ENCODE measurements at regions not wholly inside any gene's neighbourhood (a gene's known extent, or its start where the extent isn't known, plus 50 kb on each side); places are given as distances from the start of the nearest gene placed in this dataset.

DNA sequence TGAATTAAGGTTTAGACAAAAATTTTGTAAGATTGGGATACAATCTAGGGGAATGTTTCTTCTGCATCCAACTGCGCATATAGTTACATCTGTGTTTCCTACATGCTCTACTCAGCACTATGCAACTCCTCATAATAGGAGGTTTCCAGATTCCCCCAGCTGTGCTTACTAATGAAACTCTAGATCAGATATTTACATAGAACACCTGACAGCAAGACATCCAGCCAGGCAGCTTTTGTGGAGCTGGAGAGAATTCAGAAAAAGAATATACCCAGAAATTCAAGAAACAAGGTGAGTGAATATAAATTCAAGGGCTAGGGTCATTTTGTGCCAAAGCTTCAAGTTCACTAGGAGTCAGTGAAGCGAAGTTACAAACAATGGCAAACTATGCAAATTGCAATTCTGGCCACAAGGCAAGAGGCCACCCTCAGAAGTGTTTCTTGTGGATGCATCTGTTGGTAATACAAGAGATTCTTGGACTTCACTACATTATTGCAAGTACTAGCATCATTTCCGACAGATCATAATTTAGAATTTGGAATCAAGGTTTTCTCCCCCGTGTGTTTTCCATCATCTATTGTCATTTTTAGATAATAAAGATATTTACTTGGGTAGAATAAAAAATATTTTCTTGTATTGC, 341.2 kb upstream of the NAV3 start:
- TF ChIP-seq ZFX (IDR thresholded peaks at IDR 0.05): no peak
- TF ChIP-seq, protein P1, sequence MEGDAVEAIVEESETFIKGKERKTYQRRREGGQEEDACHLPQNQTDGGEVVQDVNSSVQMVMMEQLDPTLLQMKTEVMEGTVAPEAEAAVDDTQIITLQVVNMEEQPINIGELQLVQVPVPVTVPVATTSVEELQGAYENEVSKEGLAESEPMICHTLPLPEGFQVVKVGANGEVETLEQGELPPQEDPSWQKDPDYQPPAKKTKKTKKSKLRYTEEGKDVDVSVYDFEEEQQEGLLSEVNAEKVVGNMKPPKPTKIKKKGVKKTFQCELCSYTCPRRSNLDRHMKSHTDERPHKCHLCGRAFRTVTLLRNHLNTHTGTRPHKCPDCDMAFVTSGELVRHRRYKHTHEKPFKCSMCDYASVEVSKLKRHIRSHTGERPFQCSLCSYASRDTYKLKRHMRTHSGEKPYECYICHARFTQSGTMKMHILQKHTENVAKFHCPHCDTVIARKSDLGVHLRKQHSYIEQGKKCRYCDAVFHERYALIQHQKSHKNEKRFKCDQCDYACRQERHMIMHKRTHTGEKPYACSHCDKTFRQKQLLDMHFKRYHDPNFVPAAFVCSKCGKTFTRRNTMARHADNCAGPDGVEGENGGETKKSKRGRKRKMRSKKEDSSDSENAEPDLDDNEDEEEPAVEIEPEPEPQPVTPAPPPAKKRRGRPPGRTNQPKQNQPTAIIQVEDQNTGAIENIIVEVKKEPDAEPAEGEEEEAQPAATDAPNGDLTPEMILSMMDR (conservative IDR thresholded peaks at IDR 0.05): no peak
- H3K27ac ChIP-seq: no peak overlapping the region

DNA sequence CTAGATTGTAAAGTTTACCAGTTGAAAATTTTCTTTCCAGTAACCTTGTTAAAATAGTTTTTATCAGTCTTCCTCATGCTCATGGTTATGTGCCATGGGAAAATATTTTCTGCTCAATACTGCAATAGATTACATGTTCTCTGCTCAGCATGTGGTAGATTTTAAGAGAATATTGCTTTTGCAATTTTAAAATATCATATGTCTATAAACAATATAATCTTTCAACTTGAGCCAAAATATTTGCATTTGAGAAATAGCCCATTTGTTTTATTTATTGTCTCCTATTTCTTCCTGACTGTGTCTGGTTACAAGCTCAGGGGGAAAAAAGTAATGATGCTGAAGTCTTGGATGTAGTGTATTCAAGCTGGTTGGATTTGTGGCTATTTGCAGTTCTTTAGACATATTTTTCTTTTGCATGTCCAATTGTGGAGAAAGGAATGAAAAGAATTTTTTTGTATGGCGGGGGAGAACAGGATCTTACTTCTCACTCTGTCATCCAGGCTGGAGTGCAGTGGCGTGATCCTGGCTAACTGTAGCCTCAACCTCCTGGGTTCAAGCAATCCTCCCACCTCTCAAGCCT, 342.6 kb upstream of the NAV3 start:
- H3K27ac ChIP-seq: no peak overlapping the region
- TF ChIP-seq, protein P1 (conservative IDR thresholded peaks at IDR 0.05): no peak
- no peak for TF ChIP-seq ZFX (IDR thresholded peaks at IDR 0.05)

DNA sequence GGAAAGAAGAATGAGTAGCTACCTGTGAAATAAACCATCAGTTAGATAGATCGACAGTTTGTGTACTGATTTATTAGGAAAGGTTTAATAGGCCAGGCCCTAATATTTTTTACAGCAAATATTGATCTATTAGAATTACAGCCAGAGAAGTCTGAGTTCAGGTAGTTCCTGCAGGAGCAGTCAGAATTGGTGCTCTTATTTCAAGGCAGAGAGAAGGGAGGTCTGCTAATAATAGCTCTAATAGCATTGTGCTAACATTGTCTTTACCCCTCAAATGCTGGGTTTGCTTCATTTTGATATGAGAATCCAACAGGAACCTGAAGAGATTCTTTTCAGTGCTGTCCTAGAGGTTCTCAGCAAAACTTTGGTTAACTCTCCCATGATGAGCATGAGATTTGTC, 343.8 kb upstream of the NAV3 start:
- H3K27ac ChIP-seq: no peak overlapping the region
- TF ChIP-seq, protein P1 (conservative IDR thresholded peaks at IDR 0.05): no peak
- no peak for TF ChIP-seq ZFX (IDR thresholded peaks at IDR 0.05)

DNA sequence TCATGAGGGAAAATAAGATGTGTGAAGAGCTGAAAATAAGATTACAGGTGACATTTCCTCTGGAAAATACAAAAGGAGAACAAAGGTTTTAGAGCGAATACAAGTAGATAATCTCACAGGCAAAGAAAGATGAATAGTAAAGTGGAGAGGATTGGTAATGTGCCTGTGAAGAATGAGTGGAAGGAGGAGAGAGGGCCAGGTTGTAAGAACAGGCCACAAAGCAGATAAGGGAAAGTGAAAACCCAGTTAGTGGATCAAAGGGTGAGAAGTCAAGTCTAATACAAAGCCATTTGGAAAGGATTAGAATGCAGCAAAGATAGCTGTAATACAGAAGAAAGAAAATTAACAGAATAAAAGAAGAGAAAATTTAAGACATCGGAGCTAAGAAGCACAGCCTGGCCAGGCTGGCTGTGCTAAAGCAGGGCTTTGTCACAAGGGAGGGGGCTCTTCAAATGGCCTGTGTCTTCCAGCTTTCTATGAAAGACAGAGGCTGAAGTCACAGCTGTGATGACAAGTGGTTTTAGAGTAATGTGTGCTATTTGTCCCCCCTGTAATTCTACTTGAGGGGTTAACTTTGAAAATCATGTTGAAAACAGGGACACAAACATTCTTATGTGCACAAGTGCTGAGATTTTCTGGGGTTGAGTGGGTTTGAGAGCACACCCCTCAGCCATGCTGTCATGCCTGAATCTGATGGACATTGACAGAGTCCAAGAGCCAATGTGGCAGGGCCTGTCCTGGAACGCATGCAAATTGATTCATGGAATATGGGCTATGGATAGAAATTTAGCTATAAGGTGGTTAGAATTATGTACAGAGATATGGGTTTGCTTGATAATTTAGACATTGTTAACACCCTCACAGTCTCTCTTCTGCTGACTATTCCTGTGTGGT, 344.5 kb upstream of the NAV3 start:
- no peak overlapping the region for H3K27ac ChIP-seq
- TF ChIP-seq ZFX (IDR thresholded peaks at IDR 0.05): no peak
- TF ChIP-seq, protein P1 (conservative IDR thresholded peaks at IDR 0.05): no peak

DNA sequence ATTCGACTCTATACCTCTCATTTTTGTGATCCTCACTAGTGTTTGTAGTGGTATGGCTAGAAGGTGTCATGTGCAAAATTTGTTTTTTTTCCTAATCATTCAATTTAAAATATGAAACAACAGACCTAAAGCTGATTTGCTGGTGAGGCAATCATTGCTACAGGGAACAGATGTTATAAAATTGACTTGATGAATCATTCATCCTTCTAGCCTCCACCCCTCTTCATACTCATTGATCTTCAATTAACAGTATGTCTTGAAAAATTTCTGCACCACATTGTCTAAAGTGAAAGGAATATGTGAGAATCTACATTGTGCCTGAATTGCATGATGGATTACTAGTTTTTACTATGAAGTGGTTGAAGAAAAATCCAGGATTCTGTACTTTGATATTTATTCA, 349.0 kb upstream of the NAV3 start:
- TF ChIP-seq ZFX (IDR thresholded peaks at IDR 0.05): no peak
- TF ChIP-seq, protein P1 (conservative IDR thresholded peaks at IDR 0.05): no peak
- no peak overlapping the region for H3K27ac ChIP-seq

DNA sequence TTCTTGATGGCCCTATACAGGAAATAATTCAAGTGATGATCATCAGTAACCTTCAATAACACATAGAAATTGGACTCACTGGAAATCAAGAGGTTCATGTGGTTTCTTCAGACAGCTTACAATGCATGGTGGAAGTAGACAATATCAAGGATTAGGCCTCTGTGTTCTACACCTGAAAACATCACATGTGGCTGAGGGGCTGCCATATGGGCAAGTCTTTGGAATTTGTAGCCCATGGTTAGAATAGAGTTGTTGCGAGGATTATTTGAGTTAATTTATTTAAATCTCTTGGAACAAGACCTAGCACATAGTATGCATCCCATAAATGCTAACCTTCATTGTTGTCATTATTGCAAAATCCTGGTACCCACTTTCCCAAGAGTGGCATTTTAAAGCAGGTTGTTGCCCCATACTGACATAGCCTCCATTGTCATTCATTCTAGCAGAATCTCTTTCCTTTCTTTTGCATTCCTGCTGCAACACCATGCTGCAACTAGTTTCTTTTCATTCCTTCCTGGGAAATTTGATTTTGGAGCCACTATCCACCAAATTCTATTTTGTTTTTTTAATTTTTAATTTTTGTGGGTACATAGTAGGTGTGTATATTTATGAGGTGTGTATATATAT, 352.7 kb upstream of the NAV3 start:
- no peak overlapping the region for H3K27ac ChIP-seq
- TF ChIP-seq, protein P1 (conservative IDR thresholded peaks at IDR 0.05): no peak
- no peak for TF ChIP-seq ZFX (IDR thresholded peaks at IDR 0.05)
